Pancreas (tissue), 10 donors: ENCODE measurements at regions not wholly inside any gene's neighbourhood (a gene's known extent, or its start where the extent isn't known, plus 50 kb on each side); places are given as distances from the start of the nearest gene placed in this dataset.

Source experiments
- ATAC-seq, 4 donors: fragments of 200-7000 bp; cut with Tn5 transposase; one replicate each; pipeline versions ENCODE4 v1.8.0 to v1.9.1; 2020; ENCODE audit warnings: mild to moderate bottlenecking in 4 of 4, moderate library complexity in 4 of 4
- DNase-seq, 6 donors: peaks; one replicate each; pipeline ENCODE4 v3.0.0-alpha.2; 2020
- FAIRE-seq: peaks from 2 replicates; lab custom pipeline; 2012; peaks lifted over from hg19 to GRCh38; lab: Jason Lieb, UNC
- H3K27ac ChIP-seq, 4 donors: fragments of 200-600 bp; sonication (generic); 1 replicate in 3 of 4; 2 replicates in 1 of 4; pipeline versions ENCODE4 v1.5.0 to v1.8.0; 2020
- H3K27me3 ChIP-seq, 4 donors: fragments of 200-600 bp; one replicate each; pipeline ENCODE4 v1.8.0; 2021
- H3K36me3 ChIP-seq, 3 donors: fragments of 200-600 bp; sonication (generic) in 1 of 3; one replicate each; pipeline versions ENCODE4 v1.5.0 to v1.8.0; 2020 to 2021
- H3K4me1 ChIP-seq, 3 donors: fragments of 200-600 bp; one replicate each; pipeline ENCODE4 v1.8.0; 2021
- H3K4me3 ChIP-seq, 4 donors: fragments of 200-600 bp; sonication (generic) in 2 of 4; one replicate each; pipeline versions ENCODE4 v1.5.0 to v1.8.0; 2020 to 2021
- H3K9me3 ChIP-seq, 4 donors: fragments of 200-600 bp; one replicate each; pipeline ENCODE4 v1.8.0; 2021
- WGBS, 2 donors: extraction: QIAGEN DNeasy Blood & Tissue Kit; methylation state at CpG; one replicate each; pipeline ENCODE4 v1.1.7; 2013; 5-methylcytosine and 5-hydroxymethylcytosine counted together
- intact Hi-C, 3 donors: fragments of 100-400 bp; cut with DNase I; formaldehyde crosslinking; loops; one replicate each; pipeline versions ENCODE4 v1.11.1 to v1.14.2; 2022
- TF ChIP-seq, protein P1 (sequence below), 4 donors: fragments of 200-600 bp; sonication (generic) in 3 of 4; IDR thresholded peaks; one replicate each; pipeline versions ENCODE4 v1.5.0 to v1.8.0; 2021; ENCODE audit warnings: antibody characterized with exemption in 4 of 4
- donor health status: healthy with polysubstance abuse.
- donor health status: DM: no; HTN: no; CAD: no; lungs with moderate emphysema.
- donor health status: DM: no; HTN: no; CAD: no.
- donor health status: control.
- donor health status: control.
- donor health status: Bipolar disorder and iron deficiency.
- donor health status: DM: yes; HTN: yes; CAD: no.
- donor health status: DM: no; HTN: no; CAD: no.
- donor health status: DM: no; HTN: no; CAD: no.
- donor health status: DM: yes; HTN: yes; CAD: no.

DNA sequence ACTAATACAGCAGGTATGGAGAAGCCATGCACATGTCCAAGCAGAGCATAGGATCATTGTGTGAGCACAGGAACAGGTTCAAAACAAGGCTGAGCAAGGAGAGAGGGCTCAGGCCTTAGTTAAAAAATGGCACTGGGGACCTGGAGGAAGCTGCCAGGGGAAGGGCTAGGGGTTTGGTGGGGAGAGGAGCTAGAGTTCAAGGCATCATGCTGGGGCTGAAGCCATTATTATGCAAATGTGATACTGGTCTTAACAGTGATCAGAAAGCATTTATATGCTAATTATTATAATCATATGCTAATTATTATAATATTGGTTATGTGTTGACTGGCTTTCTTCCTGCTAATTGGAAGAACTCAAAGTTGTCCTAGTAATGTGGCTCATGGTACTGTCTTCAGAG, 546.0 kb upstream of the CFAP20DC start:
- Histone ChIP-seq H3K9me3 (no peaks in the 10 kb centered on the region), H3K4me1 (no peaks in the 10 kb centered on the region), H3K36me3 (no peaks in the 10 kb centered on the region), H3K27me3 (no peaks in the 10 kb centered on the region), H3K4me3 (no peak overlapping the region), H3K27ac (no peak overlapping the region)
- ATAC-seq, result no peak
- TF ChIP-seq, protein P1, sequence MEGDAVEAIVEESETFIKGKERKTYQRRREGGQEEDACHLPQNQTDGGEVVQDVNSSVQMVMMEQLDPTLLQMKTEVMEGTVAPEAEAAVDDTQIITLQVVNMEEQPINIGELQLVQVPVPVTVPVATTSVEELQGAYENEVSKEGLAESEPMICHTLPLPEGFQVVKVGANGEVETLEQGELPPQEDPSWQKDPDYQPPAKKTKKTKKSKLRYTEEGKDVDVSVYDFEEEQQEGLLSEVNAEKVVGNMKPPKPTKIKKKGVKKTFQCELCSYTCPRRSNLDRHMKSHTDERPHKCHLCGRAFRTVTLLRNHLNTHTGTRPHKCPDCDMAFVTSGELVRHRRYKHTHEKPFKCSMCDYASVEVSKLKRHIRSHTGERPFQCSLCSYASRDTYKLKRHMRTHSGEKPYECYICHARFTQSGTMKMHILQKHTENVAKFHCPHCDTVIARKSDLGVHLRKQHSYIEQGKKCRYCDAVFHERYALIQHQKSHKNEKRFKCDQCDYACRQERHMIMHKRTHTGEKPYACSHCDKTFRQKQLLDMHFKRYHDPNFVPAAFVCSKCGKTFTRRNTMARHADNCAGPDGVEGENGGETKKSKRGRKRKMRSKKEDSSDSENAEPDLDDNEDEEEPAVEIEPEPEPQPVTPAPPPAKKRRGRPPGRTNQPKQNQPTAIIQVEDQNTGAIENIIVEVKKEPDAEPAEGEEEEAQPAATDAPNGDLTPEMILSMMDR (IDR thresholded peaks at IDR 0.05), result no peak
- intact Hi-C loops, result no loop called here
- no peak for FAIRE-seq
- DNase-seq, result no peak

DNA sequence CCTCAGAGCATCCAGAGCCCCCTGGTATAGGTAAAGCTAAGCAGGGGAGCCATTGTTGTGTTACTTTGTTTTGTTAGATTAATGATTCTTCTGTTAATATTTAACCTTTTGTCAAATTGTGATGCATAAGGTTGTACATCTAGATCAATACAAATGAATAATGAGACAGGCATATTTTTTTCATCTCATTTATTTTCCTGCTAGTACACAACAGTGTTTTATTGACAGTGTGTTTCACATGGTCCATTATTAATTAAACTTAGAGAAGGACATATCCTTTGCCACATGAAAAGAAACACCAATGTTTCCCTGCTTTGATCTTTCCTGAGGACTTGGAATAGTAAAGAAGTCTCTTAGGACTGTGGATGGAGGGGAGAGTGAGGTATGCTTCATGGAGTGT, 543.6 kb upstream of the CFAP20DC start:
- no peaks in the 10 kb centered on the region for H3K36me3 ChIP-seq
- FAIRE-seq, result no peak
- no peaks in the 10 kb centered on the region for H3K9me3 ChIP-seq
- no peaks in the 10 kb centered on the region for H3K4me1 ChIP-seq
- intact Hi-C loops, result no loop called here
- H3K27me3 ChIP-seq, result no peaks in the 10 kb centered on the region
- no peak for DNase-seq
- TF ChIP-seq, protein P1 (IDR thresholded peaks at IDR 0.05), result no peak
- peak in 2 of 4 donors; percentile 52 to 61 for ATAC-seq
- H3K4me3 ChIP-seq, result no peak overlapping the region
- H3K27ac ChIP-seq, result no peak overlapping the region

DNA sequence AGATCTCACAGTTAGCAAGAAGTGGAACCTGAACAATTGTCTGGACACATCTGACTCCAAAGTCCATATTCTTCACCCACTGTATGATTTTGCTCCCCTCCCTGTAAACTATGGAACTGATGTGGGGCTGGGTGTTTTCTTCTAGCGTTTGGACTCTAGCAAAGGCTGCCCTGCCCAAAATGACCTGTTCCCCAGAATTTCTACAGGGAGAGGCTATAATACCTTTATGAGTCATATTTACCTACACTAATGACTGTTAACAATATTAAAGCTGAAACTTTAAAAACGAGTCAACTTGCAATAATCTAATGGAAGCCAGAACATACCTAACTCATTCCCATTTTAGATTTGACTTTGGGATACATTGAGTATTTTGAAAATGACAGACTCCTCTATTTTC, 531.2 kb upstream of the CFAP20DC start:
- 58 to 70% methylated on average over 2 of the region's 2 CpGs for WGBS, 2 donors
- H3K9me3 ChIP-seq, result no peaks in the 10 kb centered on the region
- H3K4me1 ChIP-seq, result no peaks in the 10 kb centered on the region
- no peak overlapping the region for H3K4me3 ChIP-seq
- FAIRE-seq (no peak), ATAC-seq (peak in 1 of 4 donors; percentile 21), DNase-seq (no peak)
- H3K27ac ChIP-seq, result no peak overlapping the region
- TF ChIP-seq, protein P1 (IDR thresholded peaks at IDR 0.05), result no peak
- intact Hi-C loops, result no loop called here
- H3K36me3 ChIP-seq, result no peaks in the 10 kb centered on the region
- no peaks in the 10 kb centered on the region for H3K27me3 ChIP-seq

DNA sequence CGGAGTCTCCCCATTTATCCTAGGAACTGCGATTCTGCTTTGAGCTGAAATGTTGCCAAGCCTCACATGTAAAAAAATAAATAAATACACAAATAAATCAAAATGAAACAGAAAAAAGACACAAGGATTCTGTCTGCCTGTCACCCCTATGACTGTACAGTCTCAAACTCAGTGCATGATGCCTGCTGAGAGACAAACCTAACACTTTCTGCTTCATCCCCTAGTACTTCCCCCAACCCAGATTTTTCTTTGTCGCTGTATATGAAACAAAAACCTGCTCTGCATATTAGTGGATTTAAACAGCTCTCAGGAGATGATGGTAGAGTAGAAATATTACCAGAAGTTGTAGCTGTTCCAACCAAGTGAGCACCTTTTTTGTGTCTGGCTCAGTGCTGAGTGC, 530.7 kb upstream of the CFAP20DC start:
- Histone ChIP-seq H3K36me3 (no peaks in the 10 kb centered on the region), H3K27me3 (no peaks in the 10 kb centered on the region), H3K4me3 (no peak overlapping the region), H3K9me3 (no peaks in the 10 kb centered on the region), H3K4me1 (no peaks in the 10 kb centered on the region), H3K27ac (no peak overlapping the region)
- DNase-seq (no peak), ATAC-seq (no peak), FAIRE-seq (no peak)
- intact Hi-C loops, result no loop called here
- TF ChIP-seq, protein P1 (IDR thresholded peaks at IDR 0.05), result no peak
- 44 to 51% methylated on average over 3 of the region's 3 CpGs for WGBS, 2 donors

DNA sequence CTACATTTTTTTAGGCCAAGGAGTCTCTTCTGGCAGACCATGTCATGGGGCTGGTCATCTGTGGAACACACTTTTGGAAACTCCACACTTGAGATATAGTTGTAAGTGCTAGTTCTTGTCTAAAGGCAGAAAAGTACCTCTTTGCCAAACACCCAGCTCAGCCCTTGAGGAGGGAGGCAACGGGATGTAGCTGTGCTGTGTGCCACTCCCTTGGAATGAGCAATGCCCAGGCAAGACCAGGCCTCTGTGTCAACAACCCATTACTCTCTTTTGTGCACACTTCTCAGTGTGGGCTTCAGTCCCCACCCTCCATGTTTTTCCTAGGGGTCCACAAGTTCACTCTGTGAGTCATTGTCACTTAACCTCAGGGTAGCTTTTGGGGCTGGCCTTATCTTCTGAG, 528.3 kb upstream of the CFAP20DC start:
- WGBS, 2 donors, result 78 to 91% methylated on average over 1 of the region's 1 CpG
- Histone ChIP-seq H3K27me3 (no peaks in the 10 kb centered on the region), H3K36me3 (no peaks in the 10 kb centered on the region), H3K27ac (no peak overlapping the region), H3K4me1 (no peaks in the 10 kb centered on the region), H3K9me3 (no peaks in the 10 kb centered on the region), H3K4me3 (no peak overlapping the region)
- TF ChIP-seq, protein P1 (IDR thresholded peaks at IDR 0.05), result no peak
- ATAC-seq (no peak), DNase-seq (no peak), FAIRE-seq (no peak)
- intact Hi-C loops, result loop anchor here in 1 of 3 donors (10.0 kb wide), 1 partner anchor 277 kb away; no protein-coding TSS in a partner anchor
